ENCODE measurements at regions not wholly inside any gene's neighbourhood (a gene's known extent, or its start where the extent isn't known, plus 50 kb on each side); places are given as distances from the start of the nearest gene placed in this dataset.

DNA sequence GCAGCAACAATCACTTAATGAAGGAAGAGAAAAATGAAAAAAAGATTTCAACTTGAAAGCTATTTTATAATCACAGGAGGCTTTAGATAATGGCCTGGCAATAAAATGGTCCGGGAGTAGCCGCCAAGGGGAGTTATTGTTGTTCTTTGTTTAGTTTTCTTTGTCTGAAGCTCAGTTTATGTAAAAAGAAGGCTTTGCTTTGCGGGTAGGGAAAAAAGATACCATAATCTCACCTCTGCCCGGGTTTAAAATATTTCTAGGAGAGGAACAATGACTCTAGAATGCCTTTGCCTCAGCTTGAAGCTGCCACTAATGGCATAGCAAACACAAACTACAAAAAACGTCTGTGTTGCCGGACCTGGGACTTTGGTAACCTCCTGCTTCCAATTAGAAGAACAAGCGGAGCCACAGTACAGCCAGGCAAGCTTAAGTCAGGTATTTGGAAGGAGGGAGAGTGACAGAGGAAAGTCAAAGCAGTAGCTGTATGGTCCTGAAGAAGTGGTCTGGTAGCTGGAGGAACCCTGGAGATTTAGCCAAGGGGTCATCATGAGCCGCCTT, 764.5 kb downstream of the TUSC7 start:
- no peak for DNase-seq

DNA sequence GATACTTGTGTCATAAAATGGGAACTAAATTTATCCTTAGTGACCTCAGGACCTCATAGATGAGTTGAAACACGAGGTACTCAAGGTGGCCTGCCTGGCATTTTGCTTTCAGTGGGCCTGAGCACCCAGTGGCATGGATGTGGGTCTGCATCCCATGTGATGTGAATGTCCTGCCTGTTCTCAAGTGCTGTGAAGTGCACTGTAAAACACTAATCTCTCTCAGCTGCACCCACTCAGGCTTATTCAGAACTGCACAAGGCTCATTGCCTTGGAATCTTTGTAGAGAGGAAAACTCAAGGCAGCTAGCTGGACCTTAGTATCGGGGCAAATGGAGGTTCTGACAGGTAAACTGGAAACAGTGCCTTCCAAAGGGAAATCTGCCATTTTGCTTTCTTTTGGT, 767.0 kb downstream of the TUSC7 start:
- no peak for DNase-seq

DNA sequence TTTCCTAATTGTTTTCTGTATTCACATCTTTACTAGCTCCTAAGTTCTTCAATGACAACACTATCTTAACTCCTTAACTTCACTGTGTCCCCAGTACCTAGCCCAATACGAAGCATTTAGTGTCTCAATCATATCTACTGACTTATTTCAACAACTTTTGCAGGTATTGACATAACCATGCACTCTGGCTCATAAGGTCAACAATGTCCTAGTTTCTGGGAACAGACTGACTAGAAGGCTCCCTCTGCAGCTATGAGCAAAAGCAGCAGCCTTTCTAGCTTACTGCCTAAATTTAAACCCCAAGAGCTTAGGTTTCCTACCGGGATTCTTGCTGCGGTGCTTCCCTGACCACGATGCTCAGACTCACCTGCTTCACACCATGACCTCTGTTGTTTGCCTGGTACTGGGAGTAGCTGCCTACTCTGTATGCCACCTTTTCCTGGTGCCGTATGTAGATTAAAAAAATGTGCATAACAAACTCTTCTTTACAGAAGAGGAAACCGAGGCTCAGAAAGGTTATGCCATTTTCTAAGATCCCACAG, 767.7 kb downstream of the TUSC7 start:
- no peak for DNase-seq

DNA sequence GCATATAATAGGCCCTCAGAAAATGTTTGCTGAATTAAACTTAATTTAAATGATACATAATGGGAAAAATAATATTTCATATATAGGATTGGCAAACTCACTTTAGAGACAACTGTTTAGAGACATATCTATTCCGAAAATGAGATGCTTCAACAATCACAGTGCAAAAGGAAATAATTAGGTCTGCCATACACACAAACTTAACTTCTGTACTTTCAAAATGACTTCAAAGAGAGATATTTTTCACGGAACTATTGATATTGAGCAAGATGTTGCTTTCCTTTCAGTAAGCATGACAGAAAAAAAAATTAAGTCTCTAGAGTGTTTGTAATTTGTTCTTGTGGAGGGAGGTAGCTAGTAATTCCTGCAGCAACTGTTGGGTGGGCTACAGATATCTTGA, 769.5 kb downstream of the TUSC7 start:
- DNase-seq, result no peak

DNA sequence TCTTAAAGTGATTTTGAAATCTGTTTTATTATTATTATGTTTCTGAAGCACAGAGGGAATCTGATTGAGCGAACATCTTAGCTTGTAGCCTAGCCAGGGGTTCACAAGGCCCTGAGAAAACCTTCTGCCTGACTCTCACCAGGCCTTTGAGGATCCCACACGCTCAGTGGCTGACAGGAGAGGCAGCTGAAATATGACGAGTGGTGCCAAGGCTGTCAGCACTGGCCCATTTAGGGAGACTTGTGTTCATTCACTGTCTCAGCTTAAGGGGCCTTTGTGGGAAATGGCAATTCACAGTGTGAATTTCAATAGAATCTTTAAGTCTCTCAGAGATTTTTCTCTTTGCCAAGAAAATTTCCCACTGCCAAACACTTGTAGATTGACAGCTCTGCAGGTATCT, 770.9 kb downstream of the TUSC7 start:
- DNase-seq, result no peak

DNA sequence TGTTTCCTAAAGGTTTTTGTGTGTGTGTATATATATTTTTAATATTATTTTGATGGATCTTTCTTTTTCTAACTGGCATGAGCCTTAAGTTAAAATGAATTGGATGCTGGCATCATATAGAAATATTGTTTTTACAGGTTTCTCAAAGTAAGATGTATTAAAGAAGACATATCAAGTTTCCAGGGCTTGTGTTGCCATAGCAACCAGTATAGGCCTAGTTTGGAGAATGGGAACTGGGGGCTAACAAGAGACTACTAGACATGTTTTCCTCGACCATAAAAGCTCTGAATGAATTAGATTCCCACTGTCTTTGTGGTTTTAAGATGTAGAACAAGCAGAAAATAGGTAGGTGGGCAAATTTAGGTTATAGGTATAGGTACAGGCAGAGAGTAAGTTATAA, 771.4 kb downstream of the TUSC7 start:
- DNase-seq, result no peak

DNA sequence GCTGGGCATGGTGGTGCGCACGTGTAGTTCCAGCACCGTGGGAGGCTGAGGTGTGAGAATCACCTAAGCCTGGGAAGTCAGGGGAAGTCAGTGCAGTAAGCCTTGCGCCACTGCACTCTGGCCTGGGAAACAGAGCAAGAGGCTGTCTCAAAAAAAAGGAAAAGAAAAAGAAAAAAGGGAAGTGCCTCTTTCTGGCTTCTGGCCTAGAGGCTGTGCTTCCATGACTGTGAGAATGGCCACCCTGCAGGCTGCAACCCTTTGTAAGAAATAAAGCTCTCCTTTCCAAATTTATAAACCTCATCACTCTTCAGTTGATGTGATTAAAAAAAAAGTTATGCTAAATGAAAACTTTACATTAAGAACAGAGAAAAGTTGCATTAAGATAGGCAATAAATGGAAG, 774.3 kb downstream of the TUSC7 start:
- DNase-seq, result no peak

DNA sequence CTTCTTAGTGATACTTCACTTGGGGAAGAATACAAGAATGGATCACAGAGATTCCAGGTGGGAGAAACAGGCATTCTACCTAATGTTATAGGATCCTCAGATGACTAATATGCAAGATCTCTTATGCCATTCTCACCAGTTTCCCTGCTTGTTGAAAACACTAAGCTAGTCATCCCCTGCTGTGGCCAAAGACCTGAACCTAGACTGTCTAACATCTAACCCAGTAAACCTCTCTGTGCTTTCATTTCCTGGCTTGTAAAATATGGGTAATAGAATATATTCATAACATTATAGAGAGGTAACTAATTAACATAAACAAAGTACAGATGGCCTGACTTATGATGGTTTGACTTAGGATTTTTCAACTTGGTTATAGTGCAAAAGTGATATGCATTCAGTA, 776.3 kb downstream of the TUSC7 start:
- DNase-seq, result no peak

DNA sequence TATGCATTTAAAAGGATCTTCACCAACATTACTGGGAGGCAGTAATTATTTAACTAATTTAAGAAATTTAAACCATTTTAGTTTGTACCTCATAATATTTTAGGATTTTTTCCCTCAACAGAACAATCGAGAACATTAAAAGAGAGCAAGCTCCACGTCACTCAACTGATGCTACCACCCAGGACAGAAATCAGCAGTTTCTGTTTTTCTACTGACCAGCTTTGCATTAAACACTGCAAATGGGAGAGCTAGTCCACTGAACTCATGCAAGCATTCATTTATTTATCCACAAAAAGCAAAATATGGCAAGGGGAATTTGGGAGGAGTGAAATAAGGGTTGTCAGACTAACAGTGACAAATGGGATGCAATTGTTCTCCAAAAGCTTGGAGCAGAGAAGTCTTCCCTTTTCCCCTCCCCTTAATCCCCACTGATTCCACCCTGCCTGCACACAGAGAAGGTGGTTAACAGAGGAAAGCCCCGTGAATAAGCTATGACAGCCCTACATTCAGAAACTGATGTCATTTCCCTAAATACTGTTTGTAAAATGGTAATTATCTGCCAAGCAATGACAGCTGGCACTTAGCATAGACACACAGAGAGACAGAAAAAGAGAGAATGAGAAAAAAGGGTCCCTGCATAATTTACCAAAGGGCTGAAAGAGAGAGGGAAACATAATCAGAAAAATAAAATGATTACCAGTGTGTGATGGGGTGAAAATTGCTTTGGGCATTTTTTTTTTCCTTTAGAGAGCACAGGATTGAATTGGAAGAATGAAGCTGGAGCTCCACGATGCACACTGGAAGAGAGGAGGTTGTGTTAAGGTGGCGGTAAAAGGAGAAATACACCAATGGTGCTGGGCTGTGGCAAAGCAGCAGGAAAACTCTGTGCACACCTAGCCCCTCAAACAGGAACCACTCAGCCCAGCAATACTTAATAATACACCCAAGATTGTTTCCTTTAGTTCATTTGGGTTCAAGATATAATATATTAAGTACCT, 777.4 kb downstream of the TUSC7 start:
- no peak for DNase-seq

DNA sequence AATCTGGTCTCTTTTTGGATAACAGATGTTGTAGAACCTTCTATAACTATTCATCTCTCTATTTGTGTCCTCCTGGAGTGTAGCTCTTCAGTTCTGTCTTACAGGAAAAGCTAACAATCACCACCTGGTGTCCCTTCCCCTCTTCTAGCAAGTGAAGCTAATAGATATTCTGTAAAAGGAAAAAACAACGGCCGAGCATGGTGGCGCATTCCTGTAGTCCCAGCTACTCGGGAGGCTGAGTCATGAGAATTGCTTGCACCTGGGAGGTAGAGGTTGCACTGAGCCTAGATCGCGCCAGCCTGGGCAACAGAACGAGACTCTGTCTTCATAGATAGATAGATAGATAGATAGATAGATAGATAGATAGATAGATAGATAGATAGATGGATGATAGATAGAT, 779.4 kb downstream of the TUSC7 start:
- DNase-seq, result no peak

DNA sequence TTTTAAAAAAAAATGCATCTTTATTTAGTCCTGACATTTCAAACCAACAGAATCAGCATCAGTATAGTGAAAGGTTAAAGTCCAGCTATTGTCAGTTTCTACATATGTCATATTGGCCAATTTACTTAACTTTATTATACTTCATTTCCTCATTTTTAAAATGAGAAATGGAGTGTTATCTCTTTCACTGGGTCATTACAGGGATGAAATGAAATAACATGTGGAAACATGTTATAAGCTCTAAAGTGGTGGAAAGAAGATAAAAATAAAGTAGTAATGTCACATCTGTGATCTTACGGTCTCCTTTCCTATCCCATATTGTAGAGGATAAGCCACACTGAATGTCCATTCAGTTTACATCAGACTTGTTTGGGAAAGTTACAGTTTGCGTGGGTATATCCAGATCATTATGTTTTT, 780.1 kb downstream of the TUSC7 start:
- DNase-seq, result no peak

DNA sequence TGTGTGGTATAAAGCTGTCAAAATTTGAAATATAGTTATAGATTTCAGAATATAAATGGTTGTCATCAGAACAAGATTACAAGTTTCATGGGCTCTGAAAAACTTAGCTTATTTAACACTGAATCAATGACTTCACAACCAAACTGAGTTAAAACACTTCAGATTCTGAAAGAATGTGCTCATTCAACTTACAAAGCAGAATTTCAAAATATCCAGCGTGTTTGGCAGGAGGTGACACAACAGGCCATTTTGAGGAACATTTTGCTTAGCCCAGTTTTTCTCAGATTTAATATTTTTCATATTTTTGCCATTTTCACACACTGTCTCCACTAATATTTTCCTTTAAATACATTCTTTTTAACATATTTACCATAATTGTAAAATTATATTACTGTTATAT, 781.1 kb downstream of the TUSC7 start:
- no peak for DNase-seq

DNA sequence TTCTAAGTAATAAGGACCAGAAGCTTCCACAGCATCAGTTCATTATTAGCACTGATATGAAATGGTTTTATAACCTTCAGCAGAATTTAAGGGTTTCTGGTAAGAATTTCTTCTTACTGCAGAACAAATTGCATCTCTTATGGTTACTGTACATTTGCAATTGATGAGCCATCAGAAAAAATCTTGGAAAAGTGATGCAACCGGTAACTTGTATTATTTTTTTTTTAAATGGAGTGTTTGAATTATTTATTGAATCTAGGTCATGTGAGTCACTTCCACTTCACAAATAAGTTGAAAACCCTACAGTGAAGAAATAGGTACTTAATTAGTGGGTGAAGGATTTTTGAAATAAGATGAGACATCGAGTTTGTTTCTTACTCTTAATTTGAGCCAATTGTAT, 786.0 kb downstream of the TUSC7 start:
- DNase-seq, result no peak

DNA sequence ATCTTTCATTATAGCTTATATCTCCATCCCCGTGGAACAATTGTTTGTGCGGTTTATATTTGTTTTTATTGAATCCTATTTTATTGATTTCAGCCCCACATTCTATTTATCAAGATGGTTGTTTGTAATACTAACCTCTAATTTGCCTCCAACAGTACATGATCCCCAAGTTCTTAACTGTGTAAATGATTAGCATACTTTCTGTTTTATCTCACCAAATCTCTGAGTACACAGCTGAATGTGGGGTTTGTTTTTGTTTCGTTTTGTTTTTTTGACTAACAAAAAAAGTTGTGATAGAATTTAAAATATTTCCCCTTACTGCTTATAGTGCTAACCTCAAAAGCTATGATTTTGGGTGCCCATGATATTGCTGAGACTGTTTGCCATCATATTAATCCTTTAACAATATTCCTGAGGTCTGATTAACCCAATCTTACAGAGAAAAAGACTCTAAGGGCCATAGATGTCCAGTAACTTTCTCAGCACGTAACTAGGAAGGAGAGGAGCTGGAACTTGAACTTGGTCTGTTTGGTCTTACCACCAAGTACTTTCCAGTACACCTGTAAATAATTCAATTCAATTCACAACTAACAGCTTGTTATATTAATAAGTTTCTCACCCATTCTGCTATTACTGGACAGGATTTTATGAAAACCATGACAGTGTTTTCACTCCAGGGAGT, 789.8 kb downstream of the TUSC7 start:
- DNase-seq, result no peak

DNA sequence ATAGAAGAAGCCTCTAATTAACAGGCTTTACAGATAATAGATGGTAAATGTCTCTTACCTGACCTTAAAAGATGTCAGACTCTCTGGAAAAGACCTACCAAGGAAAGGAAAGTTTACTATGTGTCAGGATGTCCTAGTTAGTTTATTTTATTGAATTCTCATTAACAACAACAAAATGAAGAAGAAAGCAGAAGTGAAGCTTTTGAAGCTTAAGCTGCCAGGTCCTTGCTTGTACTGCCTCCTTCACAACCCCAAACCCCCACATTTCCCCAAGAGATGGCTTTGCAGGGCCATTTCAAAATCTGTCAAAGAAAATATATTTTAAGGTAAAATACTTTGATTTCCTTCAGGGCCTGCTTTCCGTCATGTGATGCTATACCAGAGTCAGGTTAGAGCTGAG, 798.4 kb downstream of the TUSC7 start:
- DNase-seq, result no peak

DNA sequence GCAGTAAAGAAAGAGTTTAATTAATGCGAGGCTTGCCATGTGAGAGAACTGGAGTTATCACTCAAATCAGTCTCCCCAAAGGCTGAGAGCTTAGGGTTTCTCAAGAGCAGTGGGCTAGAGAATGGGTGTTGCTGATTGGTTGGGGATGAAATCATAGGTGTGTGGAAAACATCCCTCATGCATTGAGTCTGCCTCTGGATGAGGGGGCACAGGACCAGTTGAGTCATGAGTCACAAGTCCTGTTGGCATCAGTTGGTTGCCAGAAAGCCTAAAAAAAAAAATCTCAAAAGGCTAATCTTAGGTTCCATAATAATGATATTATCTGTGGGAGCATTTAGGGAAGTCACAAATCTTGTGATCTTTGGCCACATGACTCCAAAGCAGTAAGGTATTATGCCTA, 800.3 kb downstream of the TUSC7 start:
- DNase-seq, result no peak

DNA sequence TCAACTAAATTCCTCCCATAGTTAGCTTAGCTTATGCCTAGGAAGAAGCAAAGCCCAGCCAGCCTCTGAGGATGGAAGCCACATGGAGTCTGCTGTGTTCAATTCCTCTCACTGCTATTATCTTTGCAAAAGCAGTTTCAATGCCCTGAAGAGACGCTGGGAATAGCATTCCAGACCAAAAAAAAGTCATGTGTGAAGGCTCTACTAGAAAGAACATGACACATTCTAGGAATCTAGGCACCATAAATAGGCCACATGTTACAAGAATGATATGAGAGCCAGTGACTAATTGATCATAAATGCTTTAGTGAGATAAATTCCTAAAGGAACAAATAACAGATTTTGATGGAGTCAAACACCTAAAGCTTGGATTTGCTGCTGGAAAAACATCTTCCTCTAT, 800.8 kb downstream of the TUSC7 start:
- no peak for DNase-seq

DNA sequence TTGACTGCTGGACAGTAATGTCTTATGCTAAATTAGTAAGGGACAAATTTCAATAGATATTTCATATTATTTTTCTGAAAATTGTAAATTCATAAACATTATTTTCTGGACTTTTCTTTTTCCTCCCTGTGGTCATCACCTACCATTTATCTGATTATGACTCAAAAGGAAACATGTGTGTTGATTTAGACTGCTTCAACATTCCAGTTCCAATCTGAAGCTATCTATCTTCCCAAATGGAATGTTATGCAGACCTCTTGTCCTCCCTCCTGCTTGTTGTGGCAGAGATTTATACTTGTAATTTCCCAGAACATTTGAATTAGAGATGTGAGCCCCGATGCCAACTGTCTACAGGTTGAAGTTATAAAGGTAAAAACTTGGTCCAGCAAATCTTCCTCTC, 803.4 kb downstream of the TUSC7 start:
- DNase-seq, result no peak

DNA sequence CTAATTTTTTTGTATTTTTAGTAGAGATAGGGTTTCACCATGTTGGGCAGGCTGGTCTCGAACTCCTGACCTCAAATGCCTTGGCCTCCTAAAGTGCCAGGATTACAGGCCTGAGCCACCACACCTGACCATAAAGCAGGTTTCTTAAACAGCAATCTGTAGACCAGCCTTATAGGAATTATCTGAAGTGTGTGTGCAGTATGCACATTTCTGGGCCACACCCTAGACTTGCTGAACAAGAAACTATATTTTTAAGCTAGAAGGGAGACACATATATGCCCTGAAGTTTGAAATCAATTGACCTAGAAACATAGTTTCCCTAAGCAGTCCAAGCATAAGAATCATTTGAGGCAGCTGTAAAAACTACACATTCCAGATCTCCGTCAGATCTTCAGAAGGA, 805.7 kb downstream of the TUSC7 start:
- DNase-seq, result no peak

DNA sequence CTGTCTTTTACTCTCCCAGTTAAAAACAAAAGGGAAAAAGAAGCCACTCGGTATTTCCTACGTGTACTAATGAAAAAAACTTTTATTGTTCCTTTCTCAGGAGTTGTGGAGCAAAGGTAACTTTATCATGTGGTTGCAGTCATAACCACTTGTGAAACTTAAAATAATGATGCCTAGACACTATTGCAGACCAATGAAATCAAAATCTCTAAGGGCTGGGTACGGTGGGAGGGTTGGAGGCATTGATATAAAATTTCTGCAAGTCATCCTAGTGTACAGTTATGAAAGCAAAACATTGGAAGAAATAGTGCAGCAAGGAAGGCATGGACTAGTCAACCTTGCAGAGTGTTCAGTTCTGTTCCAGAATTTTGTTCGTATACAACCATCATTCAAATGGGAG, 808.8 kb downstream of the TUSC7 start:
- no peak for DNase-seq

DNA sequence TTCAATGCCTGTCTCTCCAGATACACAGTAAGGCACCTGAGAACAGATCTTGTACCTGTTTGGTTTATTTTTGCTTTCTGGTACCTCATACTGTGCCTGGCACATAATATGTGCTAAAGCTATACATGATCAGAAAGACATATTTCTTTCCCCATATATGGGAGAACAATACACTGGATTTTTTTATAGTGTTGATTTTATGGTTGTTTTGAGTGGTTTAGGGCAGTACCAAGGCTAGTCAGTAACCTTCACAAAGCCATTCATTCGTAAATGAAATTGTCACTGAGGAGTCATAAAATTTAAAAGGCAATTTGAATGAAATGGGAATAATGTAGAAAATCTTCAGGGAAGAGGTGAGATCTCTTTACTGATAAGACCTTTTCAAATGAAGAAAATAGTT, 810.2 kb downstream of the TUSC7 start:
- no peak for DNase-seq

DNA sequence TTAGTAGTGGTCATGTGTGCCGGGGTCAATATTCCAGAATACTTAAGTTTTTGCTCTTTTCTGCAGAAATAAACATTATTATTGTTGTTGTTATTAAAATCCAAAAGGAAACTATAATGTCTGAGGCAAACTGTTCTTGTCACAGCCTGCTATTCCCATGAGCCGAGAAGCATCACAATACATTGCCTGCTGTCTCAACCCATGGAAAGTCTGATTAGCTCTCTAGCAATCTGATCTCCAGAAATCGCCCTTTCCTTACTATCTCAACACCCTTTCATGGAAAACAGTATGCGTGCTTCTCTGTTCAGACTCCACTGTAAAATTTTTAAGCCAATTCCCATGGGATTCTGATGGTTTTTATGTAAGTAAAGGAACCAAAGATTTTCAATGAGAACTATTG, 811.0 kb downstream of the TUSC7 start:
- no peak for DNase-seq

DNA sequence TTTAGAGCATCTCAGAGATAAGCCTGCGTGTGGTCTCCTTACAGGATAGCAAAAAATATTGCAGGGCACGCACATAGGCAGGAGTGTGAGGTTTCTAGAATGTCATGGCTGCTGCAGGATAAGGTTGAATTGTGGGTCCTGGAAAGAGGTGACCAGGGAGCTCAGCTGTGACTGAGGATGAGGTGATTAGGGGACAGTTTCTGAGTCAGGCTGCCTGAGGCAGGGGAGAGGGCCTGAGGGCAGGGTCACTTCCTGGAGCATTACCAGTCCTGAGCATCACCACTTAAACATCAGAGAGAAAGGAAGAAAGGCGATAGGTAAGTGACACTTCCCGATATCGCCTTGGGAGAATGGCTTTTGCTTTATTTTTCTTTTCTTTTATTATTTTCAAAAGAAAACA, 813.8 kb downstream of the TUSC7 start:
- no peak for DNase-seq
